ENCODE measurements at regions not wholly inside any gene's neighbourhood (a gene's known extent, or its start where the extent isn't known, plus 50 kb on each side); places are given as distances from the start of the nearest gene placed in this dataset.

DNA sequence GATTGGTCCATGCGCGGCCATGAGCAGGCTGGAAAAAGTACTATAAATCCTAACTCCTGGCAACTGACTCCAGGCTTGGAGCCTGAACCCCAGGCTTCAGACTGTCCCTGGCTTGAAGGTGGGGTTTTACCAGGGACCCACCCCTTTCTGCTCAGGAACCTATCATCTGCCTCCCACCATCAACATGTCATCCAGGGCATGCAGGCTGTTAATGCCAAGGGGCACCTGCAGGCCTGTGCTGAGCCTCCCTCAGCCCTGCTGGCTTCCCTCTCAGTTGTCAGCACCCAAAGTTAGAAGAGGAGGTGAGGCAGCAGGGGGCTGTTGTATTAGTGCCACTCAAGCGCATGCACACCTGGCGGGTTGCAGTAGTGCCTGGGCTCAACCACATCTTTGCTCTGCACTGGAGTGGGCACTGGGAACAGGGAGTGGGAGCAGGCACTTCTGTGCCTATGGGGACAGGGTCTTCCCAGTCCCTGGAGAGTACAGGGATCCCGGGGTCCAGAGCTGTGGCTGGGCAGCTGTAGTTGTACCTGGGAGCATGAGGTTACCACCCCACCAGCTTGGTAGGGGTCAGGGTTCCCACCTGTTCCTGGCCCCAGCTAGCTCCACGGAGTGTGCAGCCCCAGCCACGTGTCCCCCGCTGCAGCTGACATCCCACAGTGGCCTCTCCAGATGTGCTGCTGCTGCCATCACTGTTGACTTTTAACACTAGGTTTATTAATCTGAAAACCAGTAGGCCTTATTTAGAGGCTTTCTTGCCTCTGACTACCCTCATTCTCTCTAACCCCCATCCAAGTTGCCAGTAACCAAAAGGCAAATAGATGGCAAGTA is 306.2 kb upstream of the RIOK2 start:
- Histone ChIP-seq H3K27me3 (ENCODE audit: insufficient read depth, low read depth) (no peaks in the 10 kb centered on the region), H3K27ac (no peak overlapping the region), H3K79me2 (ENCODE audit: insufficient read depth, low read depth) (no peaks in the 10 kb centered on the region), H3K36me3 (ENCODE audit: insufficient read depth) (no peaks in the 10 kb centered on the region), H4K20me1 (ENCODE audit: insufficient read depth) (no peaks in the 10 kb centered on the region), H3K9ac (no peak overlapping the region), H3K4me3 (IDR thresholded peaks at IDR 0.05; ENCODE audit: insufficient read depth, low read depth, low read length) (no peak overlapping the region), H3K4me1 (ENCODE audit: low read depth, poor library complexity, severe bottlenecking) (no peaks in the 10 kb centered on the region), H3K4me2 (no peak overlapping the region), H2AFZ (ENCODE audit: low read depth) (no peak overlapping the region)
- TF ChIP-seq, protein P1, sequence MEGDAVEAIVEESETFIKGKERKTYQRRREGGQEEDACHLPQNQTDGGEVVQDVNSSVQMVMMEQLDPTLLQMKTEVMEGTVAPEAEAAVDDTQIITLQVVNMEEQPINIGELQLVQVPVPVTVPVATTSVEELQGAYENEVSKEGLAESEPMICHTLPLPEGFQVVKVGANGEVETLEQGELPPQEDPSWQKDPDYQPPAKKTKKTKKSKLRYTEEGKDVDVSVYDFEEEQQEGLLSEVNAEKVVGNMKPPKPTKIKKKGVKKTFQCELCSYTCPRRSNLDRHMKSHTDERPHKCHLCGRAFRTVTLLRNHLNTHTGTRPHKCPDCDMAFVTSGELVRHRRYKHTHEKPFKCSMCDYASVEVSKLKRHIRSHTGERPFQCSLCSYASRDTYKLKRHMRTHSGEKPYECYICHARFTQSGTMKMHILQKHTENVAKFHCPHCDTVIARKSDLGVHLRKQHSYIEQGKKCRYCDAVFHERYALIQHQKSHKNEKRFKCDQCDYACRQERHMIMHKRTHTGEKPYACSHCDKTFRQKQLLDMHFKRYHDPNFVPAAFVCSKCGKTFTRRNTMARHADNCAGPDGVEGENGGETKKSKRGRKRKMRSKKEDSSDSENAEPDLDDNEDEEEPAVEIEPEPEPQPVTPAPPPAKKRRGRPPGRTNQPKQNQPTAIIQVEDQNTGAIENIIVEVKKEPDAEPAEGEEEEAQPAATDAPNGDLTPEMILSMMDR (conservative IDR thresholded peaks at IDR 0.05; ENCODE audit: low read depth, low read length): no peak

DNA sequence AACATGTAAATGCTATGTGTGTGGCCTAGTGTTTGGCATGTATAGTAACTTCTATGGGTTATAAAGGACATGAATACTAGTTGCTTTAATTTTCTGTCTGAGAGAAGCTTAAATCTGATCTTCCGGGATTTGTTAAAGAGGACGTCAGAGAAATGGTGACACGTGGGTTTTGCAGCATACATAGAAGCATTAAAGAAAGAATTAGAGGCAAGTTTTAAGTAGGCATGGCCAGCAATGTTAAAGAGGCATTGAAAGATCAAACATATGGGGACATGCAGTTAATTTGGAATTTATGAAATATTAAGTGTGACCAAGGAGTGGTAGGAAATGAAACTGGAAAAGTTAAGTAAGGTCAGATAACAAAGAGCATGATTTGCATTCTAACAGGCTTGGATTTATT is 311.4 kb upstream of the RIOK2 start:
- H3K9ac ChIP-seq: no peak overlapping the region
- H3K4me3 ChIP-seq (IDR thresholded peaks at IDR 0.05; ENCODE audit: insufficient read depth, low read depth, low read length): no peak overlapping the region
- no peaks in the 10 kb centered on the region for H3K4me1 ChIP-seq (ENCODE audit: low read depth, poor library complexity, severe bottlenecking)
- H3K36me3 ChIP-seq (ENCODE audit: insufficient read depth): no peaks in the 10 kb centered on the region
- no peak overlapping the region for H3K4me2 ChIP-seq
- H4K20me1 ChIP-seq (ENCODE audit: insufficient read depth): no peaks in the 10 kb centered on the region
- no peaks in the 10 kb centered on the region for H3K27me3 ChIP-seq (ENCODE audit: insufficient read depth, low read depth)
- TF ChIP-seq, protein P1 (conservative IDR thresholded peaks at IDR 0.05; ENCODE audit: low read depth, low read length): no peak
- no peak overlapping the region for H3K27ac ChIP-seq
- H2AFZ ChIP-seq (ENCODE audit: low read depth): no peak overlapping the region
- no peaks in the 10 kb centered on the region for H3K79me2 ChIP-seq (ENCODE audit: insufficient read depth, low read depth)

DNA sequence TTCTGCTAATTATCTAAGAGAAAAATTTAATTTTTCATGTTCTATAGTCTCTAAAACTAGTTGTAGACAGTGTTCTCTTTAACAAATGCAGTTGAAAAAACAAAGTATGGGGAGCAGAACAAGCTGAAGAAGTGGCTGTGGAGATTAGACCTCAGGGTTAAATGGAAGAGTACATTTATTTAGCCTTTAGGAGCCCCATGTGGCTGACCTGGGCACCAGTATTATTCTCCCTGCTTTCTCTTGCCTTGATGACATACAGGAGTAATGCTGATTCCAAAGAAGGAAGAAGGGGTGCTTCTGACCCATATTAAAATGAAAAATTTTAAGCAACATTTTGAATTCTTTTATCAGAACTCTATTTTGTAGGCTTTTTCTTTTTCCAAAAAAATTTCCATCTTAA is 312.3 kb upstream of the RIOK2 start:
- Histone ChIP-seq H3K36me3 (ENCODE audit: insufficient read depth) (no peaks in the 10 kb centered on the region), H3K4me2 (no peak overlapping the region), H3K4me1 (ENCODE audit: low read depth, poor library complexity, severe bottlenecking) (no peaks in the 10 kb centered on the region), H3K9ac (no peak overlapping the region), H3K27me3 (ENCODE audit: insufficient read depth, low read depth) (no peaks in the 10 kb centered on the region), H4K20me1 (ENCODE audit: insufficient read depth) (no peaks in the 10 kb centered on the region), H3K79me2 (ENCODE audit: insufficient read depth, low read depth) (no peaks in the 10 kb centered on the region), H3K4me3 (IDR thresholded peaks at IDR 0.05; ENCODE audit: insufficient read depth, low read depth, low read length) (no peak overlapping the region), H2AFZ (ENCODE audit: low read depth) (no peak overlapping the region), H3K27ac (no peak overlapping the region)
- TF ChIP-seq, protein P1 (conservative IDR thresholded peaks at IDR 0.05; ENCODE audit: low read depth, low read length): no peak

DNA sequence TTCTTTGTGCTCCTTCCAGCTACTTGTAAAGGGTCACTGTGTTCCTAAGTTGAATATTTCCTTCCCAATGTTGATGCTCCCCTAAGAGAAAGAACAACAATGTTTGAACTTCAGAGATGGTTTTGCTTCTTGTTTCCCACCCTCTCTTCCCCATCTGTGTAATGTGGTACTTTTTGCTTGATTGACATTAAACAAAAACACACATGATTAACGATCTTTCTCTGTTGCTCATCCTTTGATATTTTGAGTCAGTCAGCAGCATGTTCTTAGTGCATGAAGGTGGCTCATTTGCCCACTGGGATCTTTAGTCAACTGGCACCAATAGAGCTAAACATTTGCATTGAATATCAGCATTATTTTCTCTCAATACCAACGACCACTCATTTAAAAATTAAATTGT is 313.0 kb upstream of the RIOK2 start:
- no peak overlapping the region for H3K4me3 ChIP-seq (IDR thresholded peaks at IDR 0.05; ENCODE audit: insufficient read depth, low read depth, low read length)
- H3K27me3 ChIP-seq (ENCODE audit: insufficient read depth, low read depth): no peaks in the 10 kb centered on the region
- TF ChIP-seq, protein P1 (conservative IDR thresholded peaks at IDR 0.05; ENCODE audit: low read depth, low read length): no peak
- H3K27ac ChIP-seq: no peak overlapping the region
- H3K9ac ChIP-seq: no peak overlapping the region
- H3K79me2 ChIP-seq (ENCODE audit: insufficient read depth, low read depth): no peaks in the 10 kb centered on the region
- H3K4me1 ChIP-seq (ENCODE audit: low read depth, poor library complexity, severe bottlenecking): no peaks in the 10 kb centered on the region
- H4K20me1 ChIP-seq (ENCODE audit: insufficient read depth): no peaks in the 10 kb centered on the region
- no peaks in the 10 kb centered on the region for H3K36me3 ChIP-seq (ENCODE audit: insufficient read depth)
- no peak overlapping the region for H3K4me2 ChIP-seq
- no peak overlapping the region for H2AFZ ChIP-seq (ENCODE audit: low read depth)

Measured in KMS-11 (cell line).